NT2/D1 (cell line): ENCODE measurements at regions not wholly inside any gene's neighbourhood (a gene's known extent, or its start where the extent isn't known, plus 50 kb on each side); places are given as distances from the start of the nearest gene placed in this dataset.

ENCODE experiments used
- SUZ12 ChIP-seq: IDR thresholded peaks from 2 replicates; pipeline ENCODE4 v1.6.1; 2011; ENCODE audit not compliant: insufficient read length, insufficient read depth; ENCODE audit errors: extremely low read depth
- ZNF274 ChIP-seq: IDR thresholded peaks from 2 replicates; pipeline ENCODE4 v1.6.1; 2011; ENCODE audit warnings: mild to moderate bottlenecking, low read depth, low read length

GRCh38 chr19:22528956-22529355, 105.2 kb upstream of the ZNF492 start:
- TF ChIP-seq ZNF274 (no peak), SUZ12 (no peak)
